Nephron progenitor cell (in vitro differentiated cells): ENCODE measurements at regions not wholly inside any gene's neighbourhood (a gene's known extent, or its start where the extent isn't known, plus 50 kb on each side); places are given as distances from the start of the nearest gene placed in this dataset.
A peak's percentile ranks its signal among the peaks of the same experiment; 100 is the strongest.

Experiments
- DNase-seq: peaks from one replicate; pipeline ENCODE4 v3.0.0; 2021
- H3K27ac Mint-ChIP-seq: 2 replicates; pipeline ENCODE4 v1.8.0; 2021; ENCODE audit warnings: mild to moderate bottlenecking, moderate library complexity, mixed read lengths
- H3K27me3 Mint-ChIP-seq: 2 replicates; pipeline ENCODE4 v1.8.0; 2021; ENCODE audit warnings: mild to moderate bottlenecking, low read depth, mixed read lengths; ENCODE audit not compliant: poor library complexity
- H3K36me3 Mint-ChIP-seq: 2 replicates; pipeline ENCODE4 v1.8.0; 2021; ENCODE audit warnings: low read depth, mixed read lengths
- H3K4me1 Mint-ChIP-seq: 2 replicates; pipeline ENCODE4 v1.8.0; 2021; ENCODE audit warnings: mixed read lengths
- H3K4me3 Mint-ChIP-seq: 2 replicates; pipeline ENCODE4 v1.8.0; 2021; ENCODE audit warnings: mild to moderate bottlenecking, moderate library complexity, mixed read lengths
- H3K9me3 Mint-ChIP-seq: 2 replicates; pipeline ENCODE4 v1.8.0; 2021; ENCODE audit warnings: mild to moderate bottlenecking, moderate library complexity, mixed read lengths
- TF ChIP-seq, protein P1 (sequence below): fragments of 200-600 bp; sonication (generic); IDR thresholded peaks from 2 replicates; pipeline ENCODE4 v1.5.0; 2021; ENCODE audit warnings: antibody characterized with exemption

DNA sequence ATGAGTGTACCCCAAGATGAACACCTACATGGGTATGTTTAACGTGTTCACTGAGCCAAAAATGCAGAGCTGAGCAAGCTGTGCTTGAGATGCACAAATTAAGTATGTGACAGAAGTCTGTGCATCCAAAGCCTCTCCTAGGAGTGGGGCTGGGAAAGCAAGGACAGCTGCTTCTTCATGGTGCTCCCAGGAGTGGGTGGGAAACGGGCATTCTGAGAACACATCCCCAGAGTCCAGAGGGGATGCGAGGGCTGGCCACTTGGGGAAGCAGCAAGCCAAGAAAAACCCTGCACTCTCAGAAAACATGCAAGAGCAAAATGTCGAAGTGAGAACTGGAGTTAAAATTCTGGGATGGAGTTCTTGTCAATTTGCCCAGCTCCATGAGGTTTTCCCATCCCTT lies 414.3 kb downstream of the BCAT1 start:
- H3K4me3 Mint-ChIP-seq, result no peak overlapping the region
- DNase-seq, result no peak
- H3K9me3 Mint-ChIP-seq, result no peaks in the 10 kb centered on the region
- H3K4me1 Mint-ChIP-seq, result peaks cover 40% of the 10 kb centered on the region
- H3K36me3 Mint-ChIP-seq, result no peaks in the 10 kb centered on the region
- no peak overlapping the region for H3K27ac Mint-ChIP-seq
- peaks cover 4% of the 10 kb centered on the region for H3K27me3 Mint-ChIP-seq
- TF ChIP-seq, protein P1, sequence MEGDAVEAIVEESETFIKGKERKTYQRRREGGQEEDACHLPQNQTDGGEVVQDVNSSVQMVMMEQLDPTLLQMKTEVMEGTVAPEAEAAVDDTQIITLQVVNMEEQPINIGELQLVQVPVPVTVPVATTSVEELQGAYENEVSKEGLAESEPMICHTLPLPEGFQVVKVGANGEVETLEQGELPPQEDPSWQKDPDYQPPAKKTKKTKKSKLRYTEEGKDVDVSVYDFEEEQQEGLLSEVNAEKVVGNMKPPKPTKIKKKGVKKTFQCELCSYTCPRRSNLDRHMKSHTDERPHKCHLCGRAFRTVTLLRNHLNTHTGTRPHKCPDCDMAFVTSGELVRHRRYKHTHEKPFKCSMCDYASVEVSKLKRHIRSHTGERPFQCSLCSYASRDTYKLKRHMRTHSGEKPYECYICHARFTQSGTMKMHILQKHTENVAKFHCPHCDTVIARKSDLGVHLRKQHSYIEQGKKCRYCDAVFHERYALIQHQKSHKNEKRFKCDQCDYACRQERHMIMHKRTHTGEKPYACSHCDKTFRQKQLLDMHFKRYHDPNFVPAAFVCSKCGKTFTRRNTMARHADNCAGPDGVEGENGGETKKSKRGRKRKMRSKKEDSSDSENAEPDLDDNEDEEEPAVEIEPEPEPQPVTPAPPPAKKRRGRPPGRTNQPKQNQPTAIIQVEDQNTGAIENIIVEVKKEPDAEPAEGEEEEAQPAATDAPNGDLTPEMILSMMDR, result no peak

- Mint-ChIP-seq H3K4me1 (peaks cover 40% of the 10 kb centered on the region), H3K27ac (no peak overlapping the region), H3K9me3 (no peaks in the 10 kb centered on the region), H3K4me3 (no peak overlapping the region), H3K36me3 (peaks cover 7% of the 10 kb centered on the region), H3K27me3 (peaks cover 4% of the 10 kb centered on the region)
- TF ChIP-seq, protein P1, result no peak
- DNase-seq, result no peak
These were observed 415.1 kb downstream of the BCAT1 start for GRCh38 chr12:24533716-24534352.

- H3K27me3 Mint-ChIP-seq, result peaks cover 4% of the 10 kb centered on the region
- peaks cover 17% of the 10 kb centered on the region for H3K36me3 Mint-ChIP-seq
- TF ChIP-seq, protein P1, result no peak
- no peak for DNase-seq
- no peak overlapping the region for H3K4me3 Mint-ChIP-seq
- no peak overlapping the region for H3K27ac Mint-ChIP-seq
- peaks cover 23% of the 10 kb centered on the region for H3K4me1 Mint-ChIP-seq
- no peaks in the 10 kb centered on the region for H3K9me3 Mint-ChIP-seq
These were observed 418.2 kb downstream of the BCAT1 start for GRCh38 chr12:24530689-24531088.

GRCh38 chr12:24527102-24527501 lies 421.8 kb downstream of the BCAT1 start:
- Mint-ChIP-seq H3K4me3 (no peak overlapping the region), H3K36me3 (peaks cover 49% of the 10 kb centered on the region), H3K4me1 (peaks cover 10% of the 10 kb centered on the region), H3K9me3 (peaks cover 32% of the 10 kb centered on the region), H3K27me3 (no peaks in the 10 kb centered on the region), H3K27ac (peak overlapping the region; percentile 86)
- DNase-seq, result no peak
- TF ChIP-seq, protein P1, result no peak

GRCh38 chr12:24522736-24523135 lies 426.2 kb downstream of the BCAT1 start:
- DNase-seq, result no peak
- Mint-ChIP-seq H3K27ac (no peak overlapping the region), H3K36me3 (peaks cover 72% of the 10 kb centered on the region), H3K27me3 (no peaks in the 10 kb centered on the region), H3K9me3 (peaks cover 68% of the 10 kb centered on the region), H3K4me3 (no peak overlapping the region), H3K4me1 (peaks cover 2% of the 10 kb centered on the region)
- TF ChIP-seq, protein P1, result no peak

DNA sequence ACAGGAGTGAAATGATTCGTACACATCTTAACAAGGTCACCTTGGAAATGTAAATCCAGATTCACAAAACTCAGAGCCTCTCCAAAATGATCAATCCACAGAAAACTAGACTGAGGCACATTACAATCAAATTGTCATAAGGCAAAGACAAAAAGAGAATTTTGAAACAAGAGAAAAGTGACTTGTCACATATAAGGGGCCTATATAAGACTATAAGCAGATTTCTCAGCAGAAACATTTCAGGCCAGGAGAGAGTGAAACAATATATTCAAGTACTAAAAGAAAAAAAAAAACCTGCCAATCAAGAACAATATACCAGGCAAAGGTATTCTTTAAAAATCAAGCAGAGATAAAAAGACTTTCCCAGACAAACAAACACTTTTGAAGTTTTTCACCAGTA lies 429.1 kb downstream of the BCAT1 start:
- H3K27ac Mint-ChIP-seq, result no peak overlapping the region
- H3K9me3 Mint-ChIP-seq, result peaks cover 67% of the 10 kb centered on the region
- TF ChIP-seq, protein P1, result no peak
- H3K4me3 Mint-ChIP-seq, result no peak overlapping the region
- H3K36me3 Mint-ChIP-seq, result peaks cover 55% of the 10 kb centered on the region
- no peak for DNase-seq
- H3K27me3 Mint-ChIP-seq, result no peaks in the 10 kb centered on the region
- no peaks in the 10 kb centered on the region for H3K4me1 Mint-ChIP-seq
